ENCODE measurements at regions not wholly inside any gene's neighbourhood (a gene's known extent, or its start where the extent isn't known, plus 50 kb on each side); places are given as distances from the start of the nearest gene placed in this dataset.
"Not testable (repeated sequence)": the region's sequence is repeated elsewhere in the genome, so short reads cannot be mapped to it uniquely, and the experiment has no call there.

- H3K27ac Mint-ChIP-seq; H3K9me3 Mint-ChIP-seq; H3K36me3 Mint-ChIP-seq; H3K4me3 Mint-ChIP-seq; H3K4me1 Mint-ChIP-seq; H3K27me3 Mint-ChIP-seq; DNase-seq (ENCODE audit: low spot score in 2 of 2); ATAC-seq (ENCODE audit: low read depth): not testable (repeated sequence)
Measured at GRCh38 chrX:3972104-3972858, 258.8 kb upstream of the PRKX start.

GRCh38 chrX:3968749-3969148 is 255.3 kb upstream of the PRKX start:
- Mint-ChIP-seq H3K9me3 (no peaks in the 10 kb centered on the region), H3K27me3 (no peaks in the 10 kb centered on the region), H3K27ac (no peak overlapping the region), H3K4me3 (no peak overlapping the region), H3K4me1 (peaks cover under 1% of the 10 kb centered on the region), H3K36me3 (no peaks in the 10 kb centered on the region)
- ATAC-seq (ENCODE audit: low read depth) (no peak), DNase-seq (ENCODE audit: low spot score in 2 of 2) (no peak)

- peaks cover 3% of the 10 kb centered on the region for H3K27me3 Mint-ChIP-seq
- H3K4me1 Mint-ChIP-seq: peaks cover 7% of the 10 kb centered on the region
- ATAC-seq (ENCODE audit: low read depth): peak; percentile 31
- H3K9me3 Mint-ChIP-seq: no peaks in the 10 kb centered on the region
- H3K27ac Mint-ChIP-seq: no peak overlapping the region
- DNase-seq (ENCODE audit: low spot score in 2 of 2): no peak
- H3K4me3 Mint-ChIP-seq: no peak overlapping the region
- H3K36me3 Mint-ChIP-seq: no peaks in the 10 kb centered on the region
Measured at GRCh38 chrX:3963980-3964379, 250.5 kb upstream of the PRKX start.

GRCh38 chrX:3962511-3963311 is 249.3 kb upstream of the PRKX start:
- Mint-ChIP-seq H3K36me3 (no peaks in the 10 kb centered on the region), H3K4me1 (peaks cover 7% of the 10 kb centered on the region), H3K27me3 (peaks cover 3% of the 10 kb centered on the region), H3K4me3 (peak overlapping the region; percentile 16), H3K9me3 (no peaks in the 10 kb centered on the region), H3K27ac (no peak overlapping the region)
- no peak for ATAC-seq (ENCODE audit: low read depth)
- no peak for DNase-seq (ENCODE audit: low spot score in 2 of 2)

- Mint-ChIP-seq H3K27me3 (peaks cover 3% of the 10 kb centered on the region), H3K36me3 (no peaks in the 10 kb centered on the region), H3K27ac (no peak overlapping the region), H3K4me1 (peaks cover 7% of the 10 kb centered on the region), H3K9me3 (no peaks in the 10 kb centered on the region), H3K4me3 (no peak overlapping the region)
- ATAC-seq (ENCODE audit: low read depth) (no peak), DNase-seq (ENCODE audit: low spot score in 2 of 2) (no peak)
Measured at GRCh38 chrX:3960952-3961351, 247.5 kb upstream of the PRKX start.

GRCh38 chrX:3951859-3952258 is 238.4 kb upstream of the PRKX start:
- Mint-ChIP-seq H3K27ac (no peak overlapping the region), H3K4me3 (no peak overlapping the region), H3K4me1 (no peaks in the 10 kb centered on the region), H3K27me3 (peaks cover 2% of the 10 kb centered on the region), H3K36me3 (peaks cover 2% of the 10 kb centered on the region), H3K9me3 (peaks cover 2% of the 10 kb centered on the region)
- DNase-seq (ENCODE audit: low spot score in 2 of 2) (no peak), ATAC-seq (ENCODE audit: low read depth) (no peak)

GRCh38 chrX:3950373-3950772 is 236.9 kb upstream of the PRKX start:
- H3K36me3 Mint-ChIP-seq: peaks cover 2% of the 10 kb centered on the region
- H3K9me3 Mint-ChIP-seq: peaks cover 2% of the 10 kb centered on the region
- no peak overlapping the region for H3K4me3 Mint-ChIP-seq
- DNase-seq (ENCODE audit: low spot score in 2 of 2) (no peak), ATAC-seq (ENCODE audit: low read depth) (no peak)
- H3K27ac Mint-ChIP-seq: no peak overlapping the region
- H3K27me3 Mint-ChIP-seq: peaks cover 2% of the 10 kb centered on the region
- H3K4me1 Mint-ChIP-seq: no peaks in the 10 kb centered on the region

- ATAC-seq (ENCODE audit: low read depth): no peak
- peaks cover 2% of the 10 kb centered on the region for H3K27me3 Mint-ChIP-seq
- peaks cover 2% of the 10 kb centered on the region for H3K9me3 Mint-ChIP-seq
- no peak for DNase-seq (ENCODE audit: low spot score in 2 of 2)
- H3K4me1 Mint-ChIP-seq: no peaks in the 10 kb centered on the region
- H3K36me3 Mint-ChIP-seq: peaks cover 2% of the 10 kb centered on the region
- H3K27ac Mint-ChIP-seq: no peak overlapping the region
- no peak overlapping the region for H3K4me3 Mint-ChIP-seq
Measured at GRCh38 chrX:3943965-3944364, 230.5 kb upstream of the PRKX start.

GRCh38 chrX:3940000-3940610 is 226.7 kb upstream of the PRKX start:
- no peak overlapping the region for H3K27ac Mint-ChIP-seq
- DNase-seq (ENCODE audit: low spot score in 2 of 2): no peak
- peaks cover 2% of the 10 kb centered on the region for H3K27me3 Mint-ChIP-seq
- no peak for ATAC-seq (ENCODE audit: low read depth)
- no peaks in the 10 kb centered on the region for H3K4me1 Mint-ChIP-seq
- peaks cover 2% of the 10 kb centered on the region for H3K9me3 Mint-ChIP-seq
- H3K36me3 Mint-ChIP-seq: peaks cover 2% of the 10 kb centered on the region
- H3K4me3 Mint-ChIP-seq: no peak overlapping the region

- DNase-seq (ENCODE audit: low spot score in 2 of 2) (no peak), ATAC-seq (ENCODE audit: low read depth) (no peak)
- Mint-ChIP-seq H3K4me3 (no peak overlapping the region), H3K27me3 (peaks cover 2% of the 10 kb centered on the region), H3K4me1 (no peaks in the 10 kb centered on the region), H3K36me3 (peaks cover 2% of the 10 kb centered on the region), H3K27ac (no peak overlapping the region), H3K9me3 (peaks cover 2% of the 10 kb centered on the region)
Measured at GRCh38 chrX:3938587-3938986, 225.1 kb upstream of the PRKX start.

- H3K36me3 Mint-ChIP-seq; H3K4me3 Mint-ChIP-seq; H3K27me3 Mint-ChIP-seq; H3K9me3 Mint-ChIP-seq; H3K27ac Mint-ChIP-seq; H3K4me1 Mint-ChIP-seq; DNase-seq (ENCODE audit: low spot score in 2 of 2); ATAC-seq (ENCODE audit: low read depth): not testable (repeated sequence)
Measured at GRCh38 chrX:3935196-3935595, 221.7 kb upstream of the PRKX start.

GRCh38 chrX:3920424-3921017 is 207.1 kb upstream of the PRKX start:
- not testable (repeated sequence) for H3K36me3 Mint-ChIP-seq; DNase-seq (ENCODE audit: low spot score in 2 of 2); H3K27ac Mint-ChIP-seq; H3K4me3 Mint-ChIP-seq; H3K4me1 Mint-ChIP-seq; H3K27me3 Mint-ChIP-seq; H3K9me3 Mint-ChIP-seq
- ATAC-seq (ENCODE audit: low read depth): peak; percentile 95

- not testable (repeated sequence) for H3K9me3 Mint-ChIP-seq; DNase-seq (ENCODE audit: low spot score in 2 of 2); H3K36me3 Mint-ChIP-seq; ATAC-seq (ENCODE audit: low read depth); H3K27me3 Mint-ChIP-seq; H3K4me3 Mint-ChIP-seq; H3K4me1 Mint-ChIP-seq; H3K27ac Mint-ChIP-seq
Measured at GRCh38 chrX:3919668-3920423, 206.4 kb upstream of the PRKX start.
